CMK (cell line): ENCODE measurements at regions not wholly inside any gene's neighbourhood (a gene's known extent, or its start where the extent isn't known, plus 50 kb on each side); places are given as distances from the start of the nearest gene placed in this dataset.

Experiments
- DNase-seq: peaks from one replicate; pipeline ENCODE4 v3.0.0-alpha.2; 2010; ENCODE audit warnings: low read depth

DNA sequence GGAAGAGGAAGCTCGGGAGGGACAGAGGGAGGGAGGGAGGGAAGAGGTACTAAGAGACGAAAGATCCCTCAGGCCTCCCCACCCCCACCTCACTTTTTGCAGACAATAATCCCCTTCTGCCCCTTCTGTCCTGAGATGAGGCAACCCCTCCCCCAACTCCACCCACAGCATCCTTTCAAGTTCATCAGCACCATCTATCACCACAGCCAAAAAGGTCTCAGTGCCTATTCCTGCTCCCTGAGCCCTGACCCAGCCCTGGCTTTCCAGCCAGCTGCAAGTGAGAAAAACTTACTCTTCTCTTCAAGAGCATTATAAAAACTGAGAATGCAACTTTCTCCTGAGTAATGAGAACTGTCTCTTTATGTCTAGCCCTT, 133.2 kb upstream of the LRFN2 start:
- no peak for DNase-seq

DNA sequence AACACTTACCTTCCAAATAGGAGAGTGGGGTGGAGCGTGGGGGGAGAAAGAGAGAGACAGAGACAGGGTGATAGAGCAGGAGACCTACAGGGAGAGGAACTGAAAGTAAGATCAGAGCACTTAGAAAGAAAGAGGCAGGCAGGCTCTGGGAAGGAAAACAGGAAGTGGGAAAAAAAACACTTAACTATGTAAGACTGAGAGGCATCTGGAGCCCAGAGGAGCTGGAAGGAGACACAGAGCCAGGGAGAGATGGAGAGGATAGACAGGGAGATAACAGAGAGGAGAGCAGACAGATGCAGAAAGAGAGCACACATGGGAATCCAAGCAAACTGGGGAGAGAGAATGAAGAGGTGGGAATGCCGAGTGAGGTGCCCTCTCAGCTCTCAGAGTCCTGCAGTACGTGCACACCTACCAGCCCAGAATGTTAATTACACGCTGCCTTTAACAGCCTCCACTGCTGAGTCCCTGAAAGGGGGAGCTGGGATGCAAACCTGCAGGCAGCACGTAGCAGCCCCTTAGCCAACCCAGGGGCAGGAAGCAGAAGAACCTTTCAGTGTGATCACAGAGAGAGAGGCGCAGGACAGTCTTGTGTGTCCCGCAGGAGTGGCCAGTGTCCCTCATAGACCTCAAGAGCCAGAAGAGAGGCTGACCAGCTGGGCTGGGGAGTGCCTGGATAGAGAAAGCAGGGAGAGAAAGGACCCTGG, 132.7 kb upstream of the LRFN2 start:
- no peak for DNase-seq

DNA sequence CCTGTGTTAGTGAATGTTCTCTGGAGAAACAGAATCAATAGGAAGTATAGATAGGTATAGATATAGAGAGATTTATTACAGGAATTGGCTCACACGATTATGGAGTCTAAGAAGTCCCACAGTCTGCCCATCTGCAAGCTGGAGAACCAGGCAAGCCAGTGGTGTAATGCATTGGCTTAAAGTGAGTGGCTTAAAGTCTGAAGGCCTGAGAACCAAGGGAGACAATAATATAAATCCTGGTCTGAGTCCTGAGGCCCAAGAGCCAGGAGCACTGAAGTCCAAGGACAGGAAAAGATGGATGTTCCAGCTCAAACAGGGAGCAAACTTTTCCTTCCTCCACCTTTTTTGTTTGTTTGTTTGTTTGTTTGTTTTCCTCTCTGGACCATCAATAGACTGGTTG, 131.2 kb upstream of the LRFN2 start:
- no peak for DNase-seq

DNA sequence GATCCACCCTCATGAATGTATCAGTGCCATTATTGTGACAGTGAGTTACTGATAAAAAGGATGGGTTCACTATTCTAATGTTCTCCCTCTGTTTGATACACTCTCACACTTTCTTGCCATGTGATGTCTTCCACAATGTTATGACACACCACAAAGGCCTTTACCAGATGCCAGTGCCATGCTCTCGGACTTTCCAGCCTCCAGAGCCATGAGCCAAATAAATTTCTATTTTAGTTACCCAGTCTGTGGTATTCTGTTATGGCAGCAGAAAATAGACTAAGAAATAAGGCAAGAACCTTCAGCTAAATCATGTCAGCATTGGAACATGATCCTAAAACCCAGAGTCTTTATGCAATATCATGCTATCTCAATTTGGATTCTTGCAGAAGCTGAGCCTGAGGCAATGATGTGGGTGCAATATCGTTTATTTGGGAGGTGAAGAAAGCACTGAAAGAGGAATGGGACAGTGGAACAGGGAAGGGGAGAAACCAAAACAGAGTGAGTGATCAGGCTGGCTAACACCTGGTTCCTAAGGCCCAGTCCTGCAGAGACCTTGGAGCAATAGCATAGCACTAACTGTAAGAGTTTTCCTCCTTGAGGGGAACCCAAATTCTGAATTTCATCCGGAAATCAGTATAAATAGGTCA, 130.4 kb upstream of the LRFN2 start:
- DNase-seq, result no peak

DNA sequence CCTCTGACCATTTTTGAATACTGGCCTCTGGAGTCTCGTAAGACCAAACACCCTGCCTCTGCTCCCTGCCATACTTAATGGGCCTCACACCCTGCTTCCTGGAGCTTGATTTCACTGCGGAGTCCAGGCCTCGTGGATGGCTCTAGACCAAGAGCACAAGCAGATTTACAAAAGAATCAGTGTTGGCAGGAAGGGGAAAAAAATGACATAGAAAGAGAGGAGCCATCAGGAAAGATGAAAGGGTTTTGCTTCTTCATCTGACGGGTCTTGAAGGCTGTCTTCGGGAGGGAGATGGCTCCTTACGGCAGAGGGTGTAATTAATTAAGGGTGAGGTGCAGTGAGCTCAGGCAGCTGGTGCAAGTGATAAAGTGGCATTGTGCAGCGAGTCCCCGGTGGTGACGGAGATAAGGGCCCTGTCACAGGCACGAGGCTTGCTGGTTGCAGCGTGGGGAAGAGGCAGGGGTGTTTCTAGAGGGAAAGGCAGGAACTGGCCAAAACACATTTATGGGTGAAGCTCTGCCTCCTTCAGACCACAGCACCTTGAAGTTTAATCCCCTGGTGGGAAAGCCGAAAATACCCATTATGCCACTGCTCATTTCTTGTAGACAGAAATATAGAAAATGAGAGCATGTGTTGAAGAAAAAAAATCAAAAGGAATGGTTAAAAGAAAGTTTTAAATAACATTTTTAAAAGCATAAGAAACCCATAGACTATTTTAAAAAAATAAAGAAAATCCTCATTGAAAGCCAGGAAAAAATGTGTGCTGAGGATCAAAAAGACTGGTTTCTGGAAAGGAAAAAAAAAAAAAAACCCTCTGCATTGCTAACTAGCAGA, 128.6 kb upstream of the LRFN2 start:
- DNase-seq, result peak; percentile 88

DNA sequence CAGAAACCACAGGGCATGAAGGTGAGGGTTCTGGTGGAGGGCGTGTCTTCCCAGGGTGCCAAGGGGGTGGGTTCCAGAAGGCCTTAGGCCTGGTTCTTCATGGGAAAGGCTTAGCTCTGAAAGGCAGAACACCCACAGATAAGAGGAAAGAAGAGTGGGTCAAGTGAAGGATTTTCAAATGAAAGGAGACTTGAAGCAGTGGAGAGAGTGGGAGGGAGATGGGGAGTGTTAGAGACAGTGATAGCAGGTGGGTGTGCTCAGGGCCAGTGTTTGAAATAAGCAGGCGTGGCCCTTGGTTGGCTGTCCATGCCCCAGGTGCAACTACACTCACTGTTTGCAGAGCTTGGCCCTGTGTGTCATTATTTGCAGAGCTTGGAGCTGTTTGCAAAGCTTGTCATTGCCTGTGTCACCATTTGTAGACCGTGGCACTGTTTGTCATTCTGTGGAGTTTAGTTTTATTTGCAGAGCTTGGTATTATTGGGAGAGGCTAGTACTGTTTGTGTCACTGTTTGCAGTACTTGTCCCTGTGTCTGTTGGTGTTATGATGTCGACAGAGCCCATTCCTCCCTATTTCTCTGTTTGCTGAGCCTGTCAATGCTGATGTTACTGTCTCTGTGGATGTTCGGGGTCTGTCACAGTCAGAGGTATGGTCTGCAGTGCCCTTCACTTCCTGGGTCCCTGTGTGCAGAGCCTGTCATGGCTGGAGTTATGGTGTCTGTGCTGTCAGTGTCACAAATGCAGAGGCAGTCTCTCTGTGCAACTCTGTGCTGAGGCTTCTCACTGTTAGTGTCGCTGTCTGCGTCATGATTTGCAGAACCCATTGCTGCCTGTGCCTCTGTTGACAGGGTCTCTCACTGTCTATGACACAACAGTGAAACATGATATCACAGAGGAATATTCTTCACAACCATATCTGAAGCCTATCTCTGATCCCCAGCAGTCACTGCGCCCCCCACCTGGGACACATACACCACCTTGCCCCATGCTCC, 127.7 kb upstream of the LRFN2 start:
- DNase-seq, result no peak

DNA sequence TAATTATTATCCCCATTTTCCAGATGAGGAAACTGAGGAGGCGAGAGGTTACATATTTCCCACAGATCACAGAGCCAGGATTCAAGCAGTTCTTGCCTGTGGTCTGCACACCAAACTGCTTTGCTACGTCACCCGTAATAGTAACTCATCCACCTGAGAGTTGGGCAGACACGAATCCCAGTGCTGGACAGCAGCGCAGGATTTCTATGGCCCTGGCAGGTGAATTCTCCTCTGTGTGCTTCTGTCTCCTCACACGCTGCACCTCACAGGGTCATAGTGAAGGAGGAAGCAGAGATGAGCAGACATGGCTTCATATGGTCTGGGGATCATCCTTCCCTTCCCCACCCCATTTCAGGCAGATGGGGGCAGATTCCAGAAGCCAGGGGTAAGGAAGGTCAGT, 127.0 kb upstream of the LRFN2 start:
- no peak for DNase-seq

DNA sequence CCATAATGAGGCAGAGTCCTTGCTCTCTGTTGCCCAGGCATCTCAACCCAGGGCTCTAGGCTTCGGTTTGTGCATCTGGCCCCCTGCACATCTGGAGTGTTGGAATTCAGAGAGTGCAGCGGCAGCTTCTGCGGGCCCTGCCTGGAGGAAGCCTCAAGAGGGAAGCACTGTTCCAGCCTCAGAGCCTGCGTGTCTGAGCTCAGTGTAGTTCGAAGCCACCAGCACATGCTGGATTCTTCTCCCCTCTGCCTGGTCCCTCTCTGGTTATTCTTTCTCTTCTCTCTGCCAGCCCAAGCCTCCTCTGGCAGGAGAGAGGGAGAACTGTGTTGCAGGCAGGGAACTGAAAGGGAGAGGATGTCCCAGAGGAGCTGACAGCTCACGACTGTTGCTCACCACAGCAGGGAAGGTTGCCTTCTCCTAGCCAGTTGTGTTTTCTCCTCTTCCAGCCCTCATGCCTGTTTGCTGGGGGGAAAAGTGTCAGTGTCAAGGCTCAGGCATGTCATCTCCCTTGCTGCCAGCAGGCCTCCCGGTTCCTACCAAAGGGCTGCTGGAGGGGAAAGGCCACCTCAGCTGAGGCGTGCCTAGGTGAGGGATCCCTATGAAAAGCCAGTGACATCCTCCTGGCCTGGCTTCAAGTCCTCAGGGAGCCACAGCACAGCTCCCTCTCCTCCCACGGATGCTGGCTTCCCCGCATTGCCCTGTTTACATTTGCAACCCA, 126.0 kb upstream of the LRFN2 start:
- DNase-seq, result no peak

DNA sequence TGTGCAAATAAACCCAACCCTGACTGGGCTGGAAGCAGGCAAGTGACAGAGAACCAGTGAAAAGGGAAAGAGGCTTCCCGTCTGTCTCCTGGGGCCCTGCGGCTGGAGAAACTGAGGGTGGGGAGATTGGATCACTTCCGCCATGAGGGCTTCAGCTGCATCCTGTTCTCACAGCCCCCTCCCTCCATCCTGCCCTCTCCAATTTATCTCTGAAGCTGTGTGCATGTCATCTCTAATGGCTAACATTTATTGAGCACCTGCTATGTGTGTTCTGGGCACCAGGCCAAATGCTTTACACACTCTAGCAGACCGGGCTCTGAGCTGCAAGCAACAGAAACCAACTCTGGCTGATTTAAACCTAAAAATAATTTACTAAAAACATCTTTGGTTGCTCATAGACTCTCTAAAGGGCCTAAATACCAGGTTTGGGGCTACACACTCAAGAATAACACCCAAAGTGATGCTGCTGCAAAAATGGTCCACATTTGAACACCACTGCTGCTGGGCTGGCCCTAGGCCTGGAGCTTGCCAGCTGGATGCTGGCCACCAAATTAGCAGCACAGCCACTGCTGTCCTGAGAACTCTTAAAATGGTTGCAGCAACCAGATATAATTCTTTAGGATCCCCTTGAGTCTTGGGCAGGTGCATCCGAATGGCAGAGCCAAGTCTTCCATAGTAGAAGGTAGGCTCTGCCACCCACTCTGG, 123.6 kb upstream of the LRFN2 start:
- DNase-seq, result no peak

DNA sequence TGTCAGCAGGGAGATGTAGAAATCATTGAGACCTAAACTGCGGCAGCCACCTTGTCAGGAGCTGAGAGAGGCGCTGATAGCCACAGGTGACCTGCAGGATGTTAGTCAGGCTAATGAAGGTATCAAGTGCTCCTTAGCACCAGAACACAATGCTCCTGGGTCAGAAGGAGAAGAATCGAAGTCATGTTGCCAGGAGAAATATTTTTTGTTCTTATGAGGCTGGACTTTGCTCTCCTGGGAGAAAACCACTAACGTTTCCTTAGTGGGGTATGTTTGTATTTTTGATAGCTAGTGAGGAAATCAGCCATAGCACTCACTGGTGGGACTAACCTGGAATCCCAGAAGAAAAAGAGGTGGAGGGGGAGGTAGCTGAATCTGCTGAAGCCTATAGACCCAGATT, 120.9 kb upstream of the LRFN2 start:
- no peak for DNase-seq

DNA sequence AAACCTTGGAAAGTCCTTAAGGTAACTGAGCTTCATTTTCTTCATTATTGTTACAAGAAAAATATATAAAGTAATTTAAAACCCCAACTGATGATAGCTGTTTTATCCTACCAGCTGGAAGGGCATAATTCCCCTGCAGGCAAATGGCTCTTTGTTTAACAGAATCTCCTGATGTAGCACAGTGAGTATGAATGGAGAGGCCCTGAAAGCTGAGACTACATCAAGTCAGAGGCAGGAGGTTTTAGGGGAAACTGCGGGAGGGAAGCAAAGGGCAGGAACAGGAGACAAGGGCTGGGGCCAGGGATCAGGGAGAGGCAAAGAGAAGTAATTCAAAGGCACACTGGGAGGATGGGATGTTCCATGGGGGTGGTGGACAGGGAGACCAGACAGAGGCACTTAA, 119.0 kb upstream of the LRFN2 start:
- DNase-seq, result no peak

DNA sequence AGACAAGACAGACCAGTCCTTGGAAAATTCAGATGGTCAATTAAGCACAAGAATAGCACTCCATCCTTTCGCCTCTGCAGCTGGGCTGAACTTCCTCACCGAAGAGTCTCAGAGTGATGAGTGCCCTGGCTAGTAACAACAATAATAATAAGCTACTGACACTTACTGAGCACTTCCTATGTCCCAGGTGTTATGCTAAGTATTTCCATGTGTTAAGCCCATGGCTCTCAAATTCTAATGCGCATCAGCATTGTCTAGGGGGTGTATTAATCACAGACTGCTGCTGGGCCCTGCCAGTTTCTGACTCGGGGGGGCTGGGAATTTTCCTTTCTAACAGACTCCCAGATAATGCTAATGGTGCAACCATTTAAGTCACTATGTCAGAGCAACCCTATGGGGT, 118.2 kb upstream of the LRFN2 start:
- DNase-seq, result no peak

DNA sequence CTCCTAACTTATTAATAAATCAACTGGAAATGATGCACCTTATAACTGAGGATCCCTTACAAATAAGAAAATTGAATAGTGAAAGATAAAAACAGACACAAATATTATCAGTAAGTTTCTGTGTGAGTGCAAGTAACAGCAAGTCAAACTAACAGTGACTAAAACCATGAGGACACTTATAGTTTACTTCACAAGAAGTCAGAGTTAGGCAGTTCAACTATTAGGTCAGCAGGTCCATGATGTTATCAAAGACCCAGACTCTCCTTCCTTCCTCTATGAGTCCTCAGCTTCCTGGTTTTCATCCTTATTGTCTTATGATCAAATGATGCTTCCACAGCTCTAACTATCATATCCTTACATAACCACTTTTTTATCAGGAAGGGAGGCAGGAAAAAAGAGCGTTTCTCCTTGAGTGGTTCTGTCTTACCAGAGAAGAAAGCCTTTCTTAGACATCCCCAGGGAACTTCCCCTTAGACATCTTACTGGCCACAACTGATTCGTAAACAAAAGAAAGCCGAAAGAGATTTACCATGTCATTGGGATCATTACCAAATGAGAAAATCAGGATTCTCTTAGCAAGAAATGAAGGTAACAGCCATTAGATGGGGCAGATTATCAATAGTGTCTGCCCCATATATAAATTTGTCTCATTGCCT, 114.3 kb upstream of the LRFN2 start:
- DNase-seq, result no peak

DNA sequence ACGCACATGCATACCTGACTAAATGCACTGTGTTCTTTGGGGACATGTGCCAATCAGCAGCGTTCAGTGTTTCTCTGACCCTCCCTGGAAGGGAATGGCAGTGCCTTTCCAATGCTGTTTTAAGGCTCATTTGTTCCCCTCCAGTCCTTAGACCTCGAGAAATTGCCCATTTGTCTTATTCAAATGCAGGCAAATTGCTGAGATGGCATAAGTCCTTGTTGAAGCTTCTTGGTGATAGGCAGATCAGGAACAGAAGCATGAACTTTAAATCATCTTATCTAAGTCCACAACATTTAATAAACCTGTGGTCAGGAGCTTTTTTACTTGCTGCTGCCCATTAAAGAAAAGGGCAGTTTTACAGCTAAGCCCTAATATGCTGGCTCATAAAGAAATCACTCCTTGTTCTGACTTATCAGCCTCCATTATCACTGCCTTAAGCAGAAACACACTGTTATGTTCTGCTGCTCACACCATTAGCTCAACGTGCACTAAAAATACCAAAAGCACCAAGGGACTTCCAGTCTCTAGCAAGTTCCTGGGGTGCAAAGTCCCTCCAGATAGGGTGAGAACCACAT, 112.9 kb upstream of the LRFN2 start:
- no peak for DNase-seq

DNA sequence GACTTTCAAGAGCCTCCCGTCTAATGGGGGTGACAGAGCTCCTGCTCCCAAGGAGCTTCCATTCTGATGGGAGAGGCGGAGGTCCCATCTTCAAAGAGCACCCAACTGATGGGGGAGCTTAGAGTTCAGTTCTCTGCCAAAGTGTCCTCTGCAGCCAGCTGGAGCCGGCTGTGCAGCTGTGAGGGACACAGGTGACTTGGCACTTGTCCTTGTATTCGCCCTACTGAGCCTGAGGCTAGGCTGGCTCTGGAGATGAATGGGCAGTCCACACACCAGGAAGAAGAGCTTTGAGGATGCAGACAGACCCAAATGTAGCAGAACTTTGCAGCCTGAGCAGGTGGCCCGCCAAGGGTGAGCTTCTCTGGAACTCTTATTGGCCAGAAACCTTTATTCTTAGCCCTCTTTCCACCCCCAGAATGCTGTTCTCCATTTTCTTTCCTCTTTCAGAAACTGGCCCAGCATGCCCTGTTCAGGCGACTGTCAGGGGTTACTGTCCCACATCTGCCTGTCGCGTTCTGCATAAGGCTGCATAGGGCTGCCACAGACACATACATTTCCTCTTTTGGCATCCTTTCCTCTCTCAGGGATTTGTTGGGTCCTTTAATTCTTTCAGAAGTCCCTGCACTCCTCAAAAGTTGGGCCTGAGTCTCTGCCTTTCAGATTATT, 108.7 kb upstream of the LRFN2 start:
- no peak for DNase-seq

DNA sequence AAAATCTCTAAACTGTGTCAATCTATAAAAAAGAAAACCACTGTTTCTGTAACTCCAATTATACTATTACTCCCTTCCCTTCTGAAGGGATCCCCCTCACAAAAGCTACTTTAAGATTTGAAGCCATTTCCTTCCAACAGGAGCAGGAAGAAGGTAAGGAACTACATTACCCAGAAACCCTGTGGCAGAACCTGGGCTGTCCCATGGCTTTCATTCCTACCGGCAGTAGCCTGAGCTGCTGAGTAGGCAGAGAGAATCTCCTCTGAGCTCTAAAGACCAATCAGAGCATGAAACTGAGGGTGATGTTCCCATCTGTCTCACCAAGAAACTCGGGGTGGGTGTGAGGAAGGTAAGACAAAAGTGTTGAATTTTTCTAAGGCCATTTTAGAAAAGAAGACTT, 108.0 kb upstream of the LRFN2 start:
- no peak for DNase-seq

DNA sequence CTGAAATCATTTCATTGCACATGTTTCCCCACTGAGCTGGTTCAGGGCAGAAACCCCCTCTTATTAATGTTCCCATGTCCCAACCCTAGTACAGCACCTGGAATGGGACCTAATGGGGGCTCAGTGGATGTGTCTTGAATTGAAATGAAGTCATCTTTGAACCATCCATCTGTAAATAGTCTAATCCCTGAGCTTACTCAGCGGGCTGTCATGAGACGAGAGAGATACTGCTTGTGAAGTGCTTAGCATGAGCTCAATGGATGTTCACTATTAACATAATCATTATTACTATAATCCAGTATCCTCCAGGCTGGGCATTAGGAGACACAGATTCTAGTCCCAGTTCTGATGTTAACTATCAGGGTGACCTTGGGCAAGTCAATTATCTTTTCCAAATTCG, 106.6 kb upstream of the LRFN2 start:
- DNase-seq, result no peak

DNA sequence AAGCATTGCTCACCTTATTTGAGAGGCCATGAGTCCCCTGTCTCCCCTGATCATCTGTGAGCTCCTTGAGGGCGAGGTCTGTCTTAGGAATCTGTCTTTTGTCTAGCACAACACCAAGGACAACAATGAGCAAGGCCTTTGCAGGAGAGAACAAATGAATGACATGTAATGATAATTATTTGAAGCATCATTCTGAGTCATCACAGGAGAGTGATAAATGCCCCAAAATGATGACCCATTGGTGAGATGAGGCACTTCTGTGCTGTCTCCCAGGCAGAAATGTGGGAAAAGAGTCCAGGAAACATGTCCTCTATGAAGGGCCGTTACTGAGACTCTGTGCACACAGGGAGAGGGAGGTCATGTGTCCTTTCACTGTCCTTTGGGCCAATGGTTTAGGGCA, 105.2 kb upstream of the LRFN2 start:
- DNase-seq, result no peak

DNA sequence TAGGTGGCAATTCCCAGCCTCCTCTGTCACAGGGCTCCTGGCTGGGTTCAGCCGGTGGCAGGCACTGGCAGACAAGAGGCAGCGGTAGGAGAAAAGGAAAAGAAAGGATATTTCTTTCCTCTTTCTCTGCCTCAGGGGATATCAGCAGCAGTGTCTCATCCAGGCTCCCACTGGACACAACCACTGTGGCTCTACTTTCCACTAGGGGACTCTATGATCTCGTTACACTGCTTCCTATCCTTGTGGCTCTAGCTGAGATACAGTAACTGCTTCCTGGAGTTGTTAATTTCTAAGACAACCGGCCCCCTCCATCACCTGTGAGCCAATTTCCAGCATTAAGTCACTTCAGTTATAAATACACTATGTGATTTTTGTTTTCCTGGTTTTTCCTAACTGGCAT, 102.0 kb upstream of the LRFN2 start:
- DNase-seq, result no peak
